Lower leg skin (tissue), 3 donors: ENCODE measurements at regions not wholly inside any gene's neighbourhood (a gene's known extent, or its start where the extent isn't known, plus 50 kb on each side); places are given as distances from the start of the nearest gene placed in this dataset.

Experiments used
- POLR2A ChIP-seq, 2 donors: fragments of 450-650 bp; IDR thresholded peaks; one replicate each; pipeline ENCODE4 v1.6.1; 2016 to 2017; ENCODE audit warnings: antibody characterized with exemption in 2 of 2, mild to moderate bottlenecking in 1 of 2, moderate library complexity in 1 of 2
- TF ChIP-seq, protein P1 (sequence below), 3 donors: fragments of 450-650 bp; IDR thresholded peaks; one replicate each; pipeline ENCODE4 v1.5.1; 2016; ENCODE audit warnings: antibody characterized with exemption in 3 of 3, mild to moderate bottlenecking in 3 of 3, moderate library complexity in 2 of 3

DNA sequence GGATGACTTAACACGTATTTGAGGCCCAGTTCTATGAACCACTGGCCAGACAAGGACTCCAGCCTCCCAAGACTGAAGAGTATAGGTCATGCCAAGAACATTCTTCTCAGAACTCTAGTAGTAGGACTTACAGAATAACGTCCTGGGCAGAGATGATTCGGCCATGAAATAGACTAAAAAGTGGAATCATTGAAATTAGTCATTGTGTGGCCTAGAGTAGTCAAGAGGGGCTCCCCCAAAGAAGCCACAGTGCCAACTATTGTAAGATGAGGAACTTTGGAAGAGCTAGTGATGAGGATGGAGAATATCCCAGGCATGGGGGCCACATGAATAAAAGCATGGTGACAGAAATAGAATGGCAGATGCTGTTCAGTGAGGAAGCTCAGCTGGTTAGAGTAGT is 101.1 kb downstream of the TRIB2 start:
- TF ChIP-seq, protein P1, sequence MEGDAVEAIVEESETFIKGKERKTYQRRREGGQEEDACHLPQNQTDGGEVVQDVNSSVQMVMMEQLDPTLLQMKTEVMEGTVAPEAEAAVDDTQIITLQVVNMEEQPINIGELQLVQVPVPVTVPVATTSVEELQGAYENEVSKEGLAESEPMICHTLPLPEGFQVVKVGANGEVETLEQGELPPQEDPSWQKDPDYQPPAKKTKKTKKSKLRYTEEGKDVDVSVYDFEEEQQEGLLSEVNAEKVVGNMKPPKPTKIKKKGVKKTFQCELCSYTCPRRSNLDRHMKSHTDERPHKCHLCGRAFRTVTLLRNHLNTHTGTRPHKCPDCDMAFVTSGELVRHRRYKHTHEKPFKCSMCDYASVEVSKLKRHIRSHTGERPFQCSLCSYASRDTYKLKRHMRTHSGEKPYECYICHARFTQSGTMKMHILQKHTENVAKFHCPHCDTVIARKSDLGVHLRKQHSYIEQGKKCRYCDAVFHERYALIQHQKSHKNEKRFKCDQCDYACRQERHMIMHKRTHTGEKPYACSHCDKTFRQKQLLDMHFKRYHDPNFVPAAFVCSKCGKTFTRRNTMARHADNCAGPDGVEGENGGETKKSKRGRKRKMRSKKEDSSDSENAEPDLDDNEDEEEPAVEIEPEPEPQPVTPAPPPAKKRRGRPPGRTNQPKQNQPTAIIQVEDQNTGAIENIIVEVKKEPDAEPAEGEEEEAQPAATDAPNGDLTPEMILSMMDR (IDR thresholded peaks at IDR 0.05): no peak
- TF ChIP-seq POLR2A (IDR thresholded peaks at IDR 0.05): no peak
